Adrenal gland (tissue), 9 donors: ENCODE measurements at regions not wholly inside any gene's neighbourhood (a gene's known extent, or its start where the extent isn't known, plus 50 kb on each side); places are given as distances from the start of the nearest gene placed in this dataset.
"Not testable (repeated sequence)": the region's sequence is repeated elsewhere in the genome, so short reads cannot be mapped to it uniquely, and the experiment has no call there.

Experiments used
- DNase-seq, 7 donors: peaks; one replicate each; pipeline ENCODE4 v3.0.0-alpha.2; 2019 to 2020
- H3K27ac ChIP-seq, 5 donors: fragments of 200-600 bp; sonication (generic) in 4 of 5; 1 replicate in 3 of 5; 2 replicates in 2 of 5; pipeline versions ENCODE4 v1.5.1 to v1.8.0; 2016 to 2020; ENCODE audit warnings: mild to moderate bottlenecking in 1 of 5
- H3K27me3 ChIP-seq: fragments of 200-600 bp; 2 replicates; pipeline ENCODE4 v1.8.0; 2021
- H3K36me3 ChIP-seq, 2 donors: fragments of 200-600 bp; replicated peaks in 1 of 2; 1 replicate in 1 of 2; 2 replicates in 1 of 2; pipeline versions ENCODE4 v1.5.1 to v1.8.0; 2018 to 2022
- H3K4me1 ChIP-seq, 2 donors: fragments of 200-600 bp; replicated peaks in 1 of 2; 1 replicate in 1 of 2; 2 replicates in 1 of 2; pipeline versions ENCODE4 v1.5.1 to v1.8.0; 2018 to 2021
- H3K4me3 ChIP-seq, 4 donors: fragments of 200-600 bp; sonication (generic) in 3 of 4; one replicate each; pipeline ENCODE4 v1.5.1; 2016 to 2018
- H3K9me3 ChIP-seq, 3 donors: fragments of 200-600 bp; sonication (generic) in 1 of 3; replicated peaks in 1 of 3; 1 replicate in 2 of 3; 2 replicates in 1 of 3; pipeline versions ENCODE4 v1.5.1 to v1.8.0; 2016 to 2021
- CTCF ChIP-seq, 6 experiments: fragments of 450-650 bp in 4 of 6; fragments of 200-600 bp in 2 of 6; sonication (generic) in 1 of 6; IDR thresholded peaks; 1 replicate in 5 of 6; 2 replicates in 1 of 6; pipeline versions ENCODE4 v1.5.1 to v1.8.0; 2016 to 2021; ENCODE audit warnings: antibody characterized with exemption in 6 of 6, mild to moderate bottlenecking in 2 of 6, moderate library complexity in 1 of 6
- POLR2A ChIP-seq, 2 donors: fragments of 450-650 bp; IDR thresholded peaks; one replicate each; pipeline ENCODE4 v1.6.1; 2017; ENCODE audit warnings: antibody characterized with exemption in 2 of 2, mild to moderate bottlenecking in 2 of 2, moderate library complexity in 1 of 2
- WGBS, 4 donors: extraction: QIAGEN DNeasy Blood & Tissue Kit in 2 of 4; methylation state at CpG; one replicate each; pipeline versions ENCODE4 v1.1.5 to v1.1.7; 2013 to 2017; 5-methylcytosine and 5-hydroxymethylcytosine counted together
- intact Hi-C, 2 donors: fragments of 100-400 bp; cut with DNase I; formaldehyde crosslinking; loops; one replicate each; pipeline versions ENCODE4 v1.14.1 to v1.15.0; 2022 to 2023
- donor health status: healthy with polysubstance abuse.
- donor health status: Bipolar disorder and iron deficiency.
- donor health status: DM: yes; HTN: yes; CAD: no.
- donor health status: DM: no; HTN: no; CAD: no.
- donor health status: DM: no; HTN: no; CAD: no.

- H3K4me3 ChIP-seq, result no peak overlapping the region
- WGBS, 4 donors, result 58 to 66% (median 63%) methylated on average over 7 of the region's 7 CpGs
- no peaks in the 10 kb centered on the region for H3K36me3 ChIP-seq
- no peaks in the 10 kb centered on the region for H3K27me3 ChIP-seq
- no peaks in the 10 kb centered on the region for H3K9me3 ChIP-seq
- H3K4me1 ChIP-seq, result no peaks in the 10 kb centered on the region
- TF ChIP-seq POLR2A (IDR thresholded peaks at IDR 0.05) (no peak), CTCF (IDR thresholded peaks at IDR 0.05) (no peak)
- intact Hi-C loops, result no loop called here
- no peak overlapping the region for H3K27ac ChIP-seq
- no peak for DNase-seq
Observed at GRCh38 chr9:25733336-25733982, 55.2 kb upstream of the TUSC1 start.

GRCh38 chr9:25731895-25732794 is 53.9 kb upstream of the TUSC1 start:
- WGBS, 4 donors, result 93 to 96% (median 94%) methylated on average over 13 to 19 of the region's 19 CpGs
- intact Hi-C loops, DNase-seq: not testable (repeated sequence)

More at GRCh38 chr9:25731895-25732794, 53.9 kb upstream of the TUSC1 start:
- H3K4me1 ChIP-seq, H3K4me3 ChIP-seq, H3K9me3 ChIP-seq, H3K27me3 ChIP-seq, H3K36me3 ChIP-seq, H3K27ac ChIP-seq: not testable (repeated sequence)
